ENCODE measurements at regions not wholly inside any gene's neighbourhood (a gene's known extent, or its start where the extent isn't known, plus 50 kb on each side); places are given as distances from the start of the nearest gene placed in this dataset.

GRCh38 chr11:71120471-71120896, 131.9 kb downstream of the SHANK2 start:
- DNase-seq = peak; percentile 88

GRCh38 chr11:71119656-71120269, 132.6 kb downstream of the SHANK2 start:
- no peak for DNase-seq

DNA sequence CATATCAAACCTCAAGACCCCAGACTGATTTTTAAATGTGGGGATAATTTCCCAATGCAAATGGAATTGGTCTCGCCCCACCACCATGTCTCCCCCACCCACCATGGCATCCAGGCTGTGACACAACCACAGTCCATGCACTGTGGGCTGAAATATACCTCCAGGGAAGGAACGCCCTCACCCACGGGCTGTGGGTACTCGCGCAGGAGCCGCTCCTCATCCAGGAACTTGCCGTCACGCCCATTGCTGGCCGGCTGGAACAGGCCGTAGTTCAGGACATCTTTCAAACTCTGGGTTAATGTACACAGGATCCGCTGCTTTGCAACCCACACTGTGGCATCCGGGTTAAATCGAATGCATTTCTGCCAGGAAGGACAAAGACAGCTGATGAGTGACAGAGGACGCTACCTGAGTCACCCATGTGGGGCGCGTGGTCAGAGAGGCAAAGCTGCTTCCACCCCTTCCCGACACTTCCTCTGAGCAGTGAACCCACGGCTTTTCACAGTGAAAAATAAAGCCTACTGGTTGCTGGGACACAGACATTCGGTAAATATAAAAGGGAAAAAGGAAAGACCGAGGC, 133.6 kb downstream of the SHANK2 start:
- DNase-seq = no peak

DNA sequence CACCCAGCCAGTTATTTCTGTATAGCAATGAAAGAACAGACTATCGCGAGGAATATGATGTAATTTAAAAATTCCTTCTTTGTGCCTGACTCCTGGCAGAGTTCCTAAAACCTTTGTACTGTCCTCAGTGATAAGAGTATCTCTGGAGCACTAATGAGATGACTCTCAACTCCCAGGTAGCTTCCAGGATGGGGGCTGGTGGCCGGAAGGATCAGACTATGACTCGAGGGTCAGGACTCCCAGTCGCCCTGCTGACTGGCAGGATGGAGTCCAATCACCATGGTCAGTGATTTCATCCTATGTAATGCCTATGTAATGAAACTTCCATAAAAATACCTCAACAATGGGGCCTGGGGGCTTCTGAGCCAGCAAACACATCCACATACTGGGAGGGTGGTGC, 135.1 kb downstream of the SHANK2 start:
- DNase-seq = peak; percentile 86

- DNase-seq = no peak
Observed at GRCh38 chr11:71116693-71117040, 135.7 kb downstream of the SHANK2 start.

GRCh38 chr11:71115770-71116692, 136.3 kb downstream of the SHANK2 start:
- no peak for DNase-seq

- DNase-seq = no peak
Observed at GRCh38 chr11:71114124-71114851, 138.1 kb downstream of the SHANK2 start.

- no peak for DNase-seq
Observed at GRCh38 chr11:71112990-71113389, 139.4 kb downstream of the SHANK2 start.

GRCh38 chr11:71112454-71112853, 139.9 kb downstream of the SHANK2 start:
- no peak for DNase-seq

DNA sequence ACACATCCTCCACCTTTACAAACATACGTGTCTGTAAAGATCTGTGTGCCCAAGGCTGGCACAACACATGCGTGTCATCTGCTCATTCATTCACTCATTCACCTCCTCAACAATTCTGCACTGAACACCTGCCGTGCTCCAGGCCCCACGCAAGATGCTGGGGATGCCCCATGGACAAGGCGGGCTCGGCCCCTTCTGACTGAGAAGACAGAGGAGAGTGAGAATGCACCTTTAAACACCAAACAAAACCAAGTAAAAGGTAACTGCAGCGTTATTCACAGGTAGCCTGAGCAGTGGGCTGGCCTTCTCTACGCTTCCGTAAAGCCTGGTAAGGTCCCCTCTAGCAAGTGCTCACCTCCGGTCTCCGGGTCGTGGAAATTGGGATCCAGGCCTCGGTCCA, 142.8 kb downstream of the SHANK2 start:
- no peak for DNase-seq

DNA sequence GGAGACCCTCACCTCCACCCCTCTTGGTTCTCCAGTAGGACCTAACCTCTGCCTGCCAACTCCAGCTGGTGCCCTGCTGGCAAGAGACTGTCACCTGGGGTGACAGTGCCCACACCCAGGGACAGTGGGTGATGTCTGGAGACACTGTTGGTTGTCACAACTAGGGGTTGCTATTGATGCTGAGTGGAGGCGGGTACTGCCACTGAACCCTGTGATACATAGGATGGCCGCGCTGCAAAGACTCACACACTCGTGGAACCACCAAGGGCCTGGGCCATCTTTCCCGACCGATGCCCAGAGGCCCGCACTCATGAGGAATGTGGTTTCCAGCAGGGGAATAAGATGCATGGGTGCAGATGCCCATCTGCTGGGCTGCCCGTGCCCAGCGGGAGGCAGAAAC, 143.2 kb downstream of the SHANK2 start:
- no peak for DNase-seq

DNA sequence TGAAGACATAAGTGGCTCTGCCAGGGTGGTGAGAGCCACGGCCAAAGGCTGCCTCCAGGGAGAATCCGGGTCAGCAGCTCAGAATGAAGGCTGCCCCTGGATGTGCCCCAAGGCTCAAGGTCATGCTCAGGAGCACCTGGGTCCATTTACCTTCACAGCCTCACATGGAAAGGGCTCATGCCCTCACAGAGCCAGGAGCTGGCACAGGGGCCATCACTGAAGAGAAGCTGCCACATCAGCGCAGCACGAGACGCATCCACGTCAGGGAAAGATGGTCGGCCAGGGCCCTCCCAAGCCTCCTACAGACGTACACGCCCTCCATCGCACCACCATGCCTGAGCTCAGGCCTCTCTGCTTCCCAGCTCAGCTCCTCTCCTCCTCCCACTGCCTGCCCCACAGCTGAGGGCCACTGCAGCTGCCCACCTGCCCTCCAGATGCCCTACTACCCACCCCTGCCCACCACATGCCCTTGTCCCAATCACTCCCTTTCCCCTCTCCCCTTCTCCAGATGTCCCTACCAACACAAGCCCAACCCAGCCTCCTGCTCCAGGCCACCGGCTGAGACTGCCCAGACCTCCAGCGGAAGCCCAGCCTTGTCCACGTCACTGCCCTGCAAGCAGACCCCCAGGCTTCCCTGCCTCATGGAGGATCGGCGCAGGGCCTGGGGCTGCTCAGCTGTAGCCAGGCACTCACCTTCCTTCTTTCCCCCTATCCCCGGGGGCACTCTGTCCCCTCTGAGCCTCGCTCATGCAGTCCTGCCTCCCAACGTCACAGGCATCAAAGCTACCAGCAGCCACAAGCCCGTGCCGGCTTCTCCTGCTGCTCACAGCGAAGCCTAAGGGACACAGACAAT, 144.1 kb downstream of the SHANK2 start:
- no peak for DNase-seq

GRCh38 chr11:71106671-71107070, 145.7 kb downstream of the SHANK2 start:
- no peak for DNase-seq

DNA sequence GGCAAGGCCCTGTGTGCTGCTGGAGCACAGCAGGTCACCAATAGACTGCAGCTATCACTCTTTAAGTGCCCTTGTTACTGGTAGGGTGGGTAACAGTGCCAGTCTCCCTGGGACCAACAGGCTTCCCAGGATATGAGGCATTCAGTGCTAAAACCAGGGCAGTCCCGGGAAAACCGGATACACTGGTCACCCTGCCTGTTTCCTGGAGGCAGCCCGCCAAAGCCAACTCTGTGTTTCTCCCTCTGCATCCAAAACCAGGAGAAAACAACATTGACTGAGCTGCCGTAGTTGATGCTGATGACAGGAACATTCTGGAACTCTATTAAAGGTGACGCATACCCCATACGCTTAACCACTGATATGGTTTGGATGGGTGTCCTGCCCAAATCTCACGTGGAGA, 149.1 kb downstream of the SHANK2 start:
- no peak for DNase-seq

DNA sequence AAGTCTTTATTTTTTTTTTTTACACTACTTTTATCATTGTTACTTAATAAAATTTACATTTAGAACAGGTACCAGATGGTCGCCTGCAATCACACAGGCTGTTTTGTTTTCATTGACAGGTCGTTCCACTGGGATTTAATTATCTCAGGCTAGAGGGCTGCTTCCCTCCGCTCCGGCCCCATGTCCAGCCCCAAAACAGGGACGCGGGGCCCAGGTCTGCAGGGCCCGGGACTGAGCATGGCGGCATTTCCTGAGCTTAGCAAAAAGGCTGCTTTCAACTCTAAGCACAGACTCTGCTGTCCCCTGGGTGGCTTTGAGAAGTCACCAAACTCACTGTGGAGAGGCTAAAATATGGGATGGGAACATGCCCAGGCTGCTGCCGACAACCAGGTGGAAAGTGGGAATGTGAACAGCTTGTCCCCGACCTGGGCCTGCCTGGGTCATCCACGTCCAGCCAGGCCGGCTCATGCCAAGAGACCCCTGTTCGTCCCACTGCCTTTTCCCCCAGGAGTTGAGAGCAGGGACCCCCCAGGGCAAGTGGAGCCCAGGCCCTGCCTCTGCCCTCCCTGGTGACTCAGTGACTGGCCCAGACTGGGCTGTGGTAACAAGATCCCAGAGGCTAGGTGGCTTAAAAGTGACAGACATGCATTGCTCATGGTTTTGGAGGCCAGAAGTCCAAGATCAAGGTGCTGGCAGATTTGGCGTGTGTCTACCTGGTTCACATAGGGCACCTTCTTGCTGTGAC, 150.0 kb downstream of the SHANK2 start:
- DNase-seq = no peak

GRCh38 chr11:71101606-71102005, 150.8 kb downstream of the SHANK2 start:
- no peak for DNase-seq

GRCh38 chr11:71101046-71101445, 151.3 kb downstream of the SHANK2 start:
- DNase-seq = no peak

- no peak for DNase-seq
Observed at GRCh38 chr11:71098776-71099175, 153.6 kb downstream of the SHANK2 start.

DNA sequence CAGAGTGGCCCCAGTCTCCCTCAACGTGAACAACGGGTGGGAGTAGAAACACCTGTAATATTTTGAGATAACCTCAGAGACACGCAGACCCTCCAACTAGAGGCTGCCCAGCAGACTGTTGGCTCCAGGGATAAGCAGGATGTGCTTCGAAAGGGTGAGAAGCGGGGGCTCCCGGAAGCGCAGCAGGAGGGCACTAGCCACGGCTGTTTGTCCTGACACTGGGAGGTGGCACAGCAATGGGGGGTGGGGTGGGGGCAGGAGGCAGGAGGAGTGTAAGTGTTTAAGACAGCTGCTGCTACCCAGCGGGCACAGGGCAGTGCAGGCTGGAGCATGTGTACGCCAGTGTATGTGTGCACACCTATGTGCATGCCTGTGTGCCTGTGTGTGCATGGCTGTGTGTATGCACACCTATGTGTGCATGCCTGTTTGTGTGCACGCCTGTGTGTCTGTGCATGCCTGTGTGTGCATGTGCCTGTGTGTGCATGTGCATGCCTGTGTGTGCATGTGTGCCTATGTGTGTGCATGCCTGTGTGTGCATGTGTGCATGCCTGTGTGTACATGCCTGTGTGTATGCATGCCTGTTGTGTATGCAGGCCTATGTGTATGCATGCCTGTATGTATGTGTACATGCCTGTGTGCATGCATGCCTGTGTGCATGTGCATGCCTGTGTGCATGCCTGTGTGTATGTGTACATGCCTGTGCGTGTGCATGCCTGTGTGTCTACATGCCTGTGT, 154.7 kb downstream of the SHANK2 start:
- no peak for DNase-seq

GRCh38 chr11:71096751-71097388, 155.5 kb downstream of the SHANK2 start:
- no peak for DNase-seq
